Choroid plexus epithelial cell (primary cell): ENCODE measurements at regions not wholly inside any gene's neighbourhood (a gene's known extent, or its start where the extent isn't known, plus 50 kb on each side); places are given as distances from the start of the nearest gene placed in this dataset.

Source experiments
- DNase-seq: peaks from one replicate; pipeline ENCODE4 v3.0.0-alpha.2; 2010; ENCODE audit warnings: low read depth
- H3K4me3 ChIP-seq: 2 replicates; pipeline ENCODE4 v1.5.1; 2011; ENCODE audit warnings: low read depth, mild to moderate bottlenecking, control low read depth, low read length, moderate library complexity
- TF ChIP-seq, protein P1 (sequence below): conservative IDR thresholded peaks from 2 replicates; pipeline ENCODE4 v1.5.1; 2011; ENCODE audit warnings: low read depth, mild to moderate bottlenecking, control low read depth, inconsistent platforms, low read length, moderate library complexity

- no peak for DNase-seq
- TF ChIP-seq, protein P1, sequence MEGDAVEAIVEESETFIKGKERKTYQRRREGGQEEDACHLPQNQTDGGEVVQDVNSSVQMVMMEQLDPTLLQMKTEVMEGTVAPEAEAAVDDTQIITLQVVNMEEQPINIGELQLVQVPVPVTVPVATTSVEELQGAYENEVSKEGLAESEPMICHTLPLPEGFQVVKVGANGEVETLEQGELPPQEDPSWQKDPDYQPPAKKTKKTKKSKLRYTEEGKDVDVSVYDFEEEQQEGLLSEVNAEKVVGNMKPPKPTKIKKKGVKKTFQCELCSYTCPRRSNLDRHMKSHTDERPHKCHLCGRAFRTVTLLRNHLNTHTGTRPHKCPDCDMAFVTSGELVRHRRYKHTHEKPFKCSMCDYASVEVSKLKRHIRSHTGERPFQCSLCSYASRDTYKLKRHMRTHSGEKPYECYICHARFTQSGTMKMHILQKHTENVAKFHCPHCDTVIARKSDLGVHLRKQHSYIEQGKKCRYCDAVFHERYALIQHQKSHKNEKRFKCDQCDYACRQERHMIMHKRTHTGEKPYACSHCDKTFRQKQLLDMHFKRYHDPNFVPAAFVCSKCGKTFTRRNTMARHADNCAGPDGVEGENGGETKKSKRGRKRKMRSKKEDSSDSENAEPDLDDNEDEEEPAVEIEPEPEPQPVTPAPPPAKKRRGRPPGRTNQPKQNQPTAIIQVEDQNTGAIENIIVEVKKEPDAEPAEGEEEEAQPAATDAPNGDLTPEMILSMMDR: no peak
- no peak overlapping the region for H3K4me3 ChIP-seq
Measured at GRCh38 chr2:147689220-147689909, 155.5 kb upstream of the ACVR2A start.

GRCh38 chr2:147688242-147688641 lies 156.6 kb upstream of the ACVR2A start:
- TF ChIP-seq, protein P1: no peak
- H3K4me3 ChIP-seq: no peak overlapping the region
- no peak for DNase-seq

DNA sequence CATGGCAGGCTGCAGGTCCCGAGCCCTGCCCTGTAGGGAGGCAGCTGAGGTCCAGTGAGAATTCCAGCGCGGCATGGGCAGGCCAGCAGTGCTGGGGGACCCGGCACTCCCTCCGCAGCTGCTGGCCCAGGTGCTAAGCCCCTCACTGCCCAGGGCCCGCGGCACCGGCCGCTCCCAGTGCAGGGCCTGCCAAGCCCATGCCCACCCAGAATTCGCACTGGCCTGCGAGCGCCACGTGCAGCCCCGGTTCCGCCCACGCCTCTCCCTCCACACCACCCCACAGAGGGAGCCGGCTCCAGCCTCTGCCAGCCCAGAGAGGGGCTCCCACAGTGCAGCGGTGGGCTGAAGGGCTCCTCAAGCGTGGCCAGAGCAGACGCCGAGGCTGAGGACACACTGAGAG lies 158.5 kb upstream of the ACVR2A start:
- TF ChIP-seq, protein P1: no peak
- no peak for DNase-seq
- no peak overlapping the region for H3K4me3 ChIP-seq

- TF ChIP-seq, protein P1: no peak
- no peak overlapping the region for H3K4me3 ChIP-seq
- no peak for DNase-seq
Measured at GRCh38 chr2:147684903-147685302, 159.9 kb upstream of the ACVR2A start.

DNA sequence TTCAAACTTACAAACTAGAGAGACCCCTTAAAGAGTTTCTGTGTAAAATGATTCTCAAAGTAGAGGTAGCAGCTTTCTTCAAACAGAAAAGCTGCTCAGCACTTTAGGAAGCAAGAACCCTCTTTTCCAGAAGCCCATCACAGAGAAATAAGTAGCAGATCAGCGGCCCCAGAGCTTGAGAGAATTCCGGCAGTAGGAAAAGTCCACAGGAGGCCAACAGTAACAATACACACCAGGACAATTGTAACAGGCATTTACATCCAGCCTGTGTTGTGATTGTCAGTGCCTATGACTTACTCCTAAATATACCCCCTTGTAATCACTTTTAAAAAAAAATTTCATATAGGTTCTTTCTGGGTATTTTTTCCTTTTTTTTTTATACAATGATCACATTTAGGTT lies 161.4 kb upstream of the ACVR2A start:
- no peak for DNase-seq
- TF ChIP-seq, protein P1: no peak
- H3K4me3 ChIP-seq: no peak overlapping the region

DNA sequence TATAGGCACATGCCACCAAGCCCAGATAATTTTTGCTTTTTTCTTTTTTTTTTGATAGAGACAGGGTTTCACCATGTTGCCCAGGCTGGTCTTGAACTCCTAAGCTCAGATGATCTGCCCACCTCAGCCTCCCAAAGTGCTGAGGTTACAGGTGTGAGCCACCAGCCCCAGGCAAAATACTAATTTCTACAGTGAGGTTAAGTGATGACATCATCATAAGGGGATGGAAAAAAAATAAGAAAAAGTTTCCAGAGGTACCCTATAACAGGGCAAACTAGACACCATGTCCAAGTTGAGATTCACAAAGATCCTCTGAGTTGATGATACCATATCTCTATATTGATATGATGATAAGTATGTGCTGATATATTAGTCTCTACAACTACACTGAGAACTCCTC lies 163.7 kb upstream of the ACVR2A start:
- DNase-seq: no peak
- TF ChIP-seq, protein P1: no peak
- no peak overlapping the region for H3K4me3 ChIP-seq

- no peak overlapping the region for H3K4me3 ChIP-seq
- no peak for DNase-seq
- TF ChIP-seq, protein P1: no peak
Measured at GRCh38 chr2:147679955-147680531, 164.8 kb upstream of the ACVR2A start.
